Pulmonary artery endothelial cell (primary cell): ENCODE measurements at regions not wholly inside any gene's neighbourhood (a gene's known extent, or its start where the extent isn't known, plus 50 kb on each side); places are given as distances from the start of the nearest gene placed in this dataset.
"Not testable (repeated sequence)": the region's sequence is repeated elsewhere in the genome, so short reads cannot be mapped to it uniquely, and the experiment has no call there.

ENCODE experiments used
- DNase-seq: peaks from one replicate; pipeline ENCODE4 v3.0.0-alpha.2; 2011; ENCODE audit warnings: low read depth, low spot score

- not testable (repeated sequence) for DNase-seq
Measured at GRCh38 chr16:29186306-29187220, 201.7 kb downstream of the LAT start.

- DNase-seq = not testable (repeated sequence)
Measured at GRCh38 chr16:29185872-29186271, 201.0 kb downstream of the LAT start.

GRCh38 chr16:29184738-29185438, 200.0 kb downstream of the LAT start:
- not testable (repeated sequence) for DNase-seq

- not testable (repeated sequence) for DNase-seq
Measured at GRCh38 chr16:29182940-29183868, 198.4 kb downstream of the LAT start.

GRCh38 chr16:29182501-29182900, 197.6 kb downstream of the LAT start:
- DNase-seq = no peak

- not testable (repeated sequence) for DNase-seq
Measured at GRCh38 chr16:29181921-29182411, 197.1 kb downstream of the LAT start.

GRCh38 chr16:29181254-29181780, 196.5 kb downstream of the LAT start:
- DNase-seq = not testable (repeated sequence)

GRCh38 chr16:29180206-29180600, 195.4 kb downstream of the LAT start:
- not testable (repeated sequence) for DNase-seq

- DNase-seq = not testable (repeated sequence)
Measured at GRCh38 chr16:29179401-29180205, 194.8 kb downstream of the LAT start.

- DNase-seq = peak; percentile 68
Measured at GRCh38 chr16:29177888-29178726, 193.3 kb downstream of the LAT start.

GRCh38 chr16:29177203-29177887, 192.5 kb downstream of the LAT start:
- not testable (repeated sequence) for DNase-seq

GRCh38 chr16:29176822-29177202, 192.0 kb downstream of the LAT start:
- DNase-seq = not testable (repeated sequence)

- not testable (repeated sequence) for DNase-seq
Measured at GRCh38 chr16:29176154-29176470, 191.3 kb downstream of the LAT start.

- DNase-seq = not testable (repeated sequence)
Measured at GRCh38 chr16:29175411-29176153, 190.7 kb downstream of the LAT start.

GRCh38 chr16:29173371-29174305, 188.8 kb downstream of the LAT start:
- DNase-seq = peak; percentile 90

- not testable (repeated sequence) for DNase-seq
Measured at GRCh38 chr16:29172098-29172724, 187.4 kb downstream of the LAT start.
